ENCODE measurements at regions not wholly inside any gene's neighbourhood (a gene's known extent, or its start where the extent isn't known, plus 50 kb on each side); places are given as distances from the start of the nearest gene placed in this dataset.

GRCh38 chr4:96845819-96846218, 1005.9 kb downstream of the PDHA2 start:
- no peak for TF ChIP-seq POLR2A (IDR thresholded peaks at IDR 0.05)
- TF ChIP-seq CTCF (IDR thresholded peaks at IDR 0.05 in 4 of 5, conservative IDR thresholded peaks at IDR 0.05 in 1 of 5), result no peak
